HL-60 (cell line): ENCODE measurements at regions not wholly inside any gene's neighbourhood (a gene's known extent, or its start where the extent isn't known, plus 50 kb on each side); places are given as distances from the start of the nearest gene placed in this dataset.
"Not testable (repeated sequence)": the region's sequence is repeated elsewhere in the genome, so short reads cannot be mapped to it uniquely, and the experiment has no call there.

Experiments
- DNase-seq, 2 experiments: peaks; one replicate each; pipeline ENCODE4 v3.0.0-alpha.2; 2010 to 2020; ENCODE audit warnings: low read depth in 1 of 2, low spot score in 1 of 2
- H3K27ac ChIP-seq: fragments of 250-450 bp; sonication (Bioruptor Pico); replicated peaks from 2 replicates; pipeline ENCODE4 v1.5.1; 2020; ENCODE audit warnings: mild to moderate bottlenecking, moderate library complexity
- H3K27me3 ChIP-seq: fragments of 250-450 bp; sonication (Bioruptor Pico); 2 replicates; pipeline ENCODE4 v1.5.1; 2021; ENCODE audit warnings: mild to moderate bottlenecking, moderate library complexity; ENCODE audit not compliant: insufficient read depth, poor library complexity, severe bottlenecking
- H3K4me3 ChIP-seq: replicated peaks from 2 replicates; pipeline ENCODE4 v1.5.1; 2011; ENCODE audit warnings: mild to moderate bottlenecking, control low read depth, low read length; ENCODE audit not compliant: insufficient read depth
- GABPA ChIP-seq: IDR thresholded peaks from 2 replicates; pipeline ENCODE4 v1.6.1; 2012; ENCODE audit warnings: low read depth
- POLR2AphosphoS5 ChIP-seq: IDR thresholded peaks from 2 replicates; pipeline ENCODE4 v1.6.1; 2012; ENCODE audit warnings: low read depth
- SPI1 ChIP-seq: IDR thresholded peaks from 2 replicates; pipeline ENCODE4 v1.6.1; 2012; ENCODE audit warnings: low read depth, mild to moderate bottlenecking, borderline replicate concordance
- TF ChIP-seq, protein P1 (sequence below): IDR thresholded peaks from 2 replicates; pipeline ENCODE4 v1.6.1; 2012; ENCODE audit warnings: low read depth; ENCODE audit not compliant: insufficient replicate concordance
- TF ChIP-seq, protein P2 (sequence below): IDR thresholded peaks from one replicate; pipeline ENCODE4 v1.5.1; 2011; ENCODE audit warnings: low read length, control low read depth, inconsistent platforms; ENCODE audit not compliant: insufficient read depth

DNA sequence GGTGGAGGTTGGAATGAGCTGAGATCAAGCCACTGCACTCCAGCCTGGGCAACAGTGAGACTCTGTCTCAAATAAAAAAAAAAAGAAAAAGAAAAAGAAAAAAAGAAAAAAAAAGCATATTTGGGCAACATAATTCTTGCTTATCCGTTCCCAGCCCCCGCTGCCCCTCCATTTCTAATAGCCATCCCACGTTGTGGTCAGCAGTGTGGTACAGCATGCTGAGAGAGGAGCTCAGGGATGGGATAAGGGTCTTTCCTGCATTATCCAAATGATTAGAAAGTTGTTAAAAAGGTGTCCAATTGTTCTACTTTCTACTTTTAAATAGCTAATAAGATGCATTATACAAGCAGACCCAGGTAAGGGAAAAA is 104.9 kb upstream of the ZNF92 start:
- DNase-seq, result no peak
- H3K27me3 ChIP-seq, result peaks cover 22% of the 10 kb centered on the region
- no peak overlapping the region for H3K27ac ChIP-seq
- H3K4me3 ChIP-seq, result no peak overlapping the region
- TF ChIP-seq, protein P1, sequence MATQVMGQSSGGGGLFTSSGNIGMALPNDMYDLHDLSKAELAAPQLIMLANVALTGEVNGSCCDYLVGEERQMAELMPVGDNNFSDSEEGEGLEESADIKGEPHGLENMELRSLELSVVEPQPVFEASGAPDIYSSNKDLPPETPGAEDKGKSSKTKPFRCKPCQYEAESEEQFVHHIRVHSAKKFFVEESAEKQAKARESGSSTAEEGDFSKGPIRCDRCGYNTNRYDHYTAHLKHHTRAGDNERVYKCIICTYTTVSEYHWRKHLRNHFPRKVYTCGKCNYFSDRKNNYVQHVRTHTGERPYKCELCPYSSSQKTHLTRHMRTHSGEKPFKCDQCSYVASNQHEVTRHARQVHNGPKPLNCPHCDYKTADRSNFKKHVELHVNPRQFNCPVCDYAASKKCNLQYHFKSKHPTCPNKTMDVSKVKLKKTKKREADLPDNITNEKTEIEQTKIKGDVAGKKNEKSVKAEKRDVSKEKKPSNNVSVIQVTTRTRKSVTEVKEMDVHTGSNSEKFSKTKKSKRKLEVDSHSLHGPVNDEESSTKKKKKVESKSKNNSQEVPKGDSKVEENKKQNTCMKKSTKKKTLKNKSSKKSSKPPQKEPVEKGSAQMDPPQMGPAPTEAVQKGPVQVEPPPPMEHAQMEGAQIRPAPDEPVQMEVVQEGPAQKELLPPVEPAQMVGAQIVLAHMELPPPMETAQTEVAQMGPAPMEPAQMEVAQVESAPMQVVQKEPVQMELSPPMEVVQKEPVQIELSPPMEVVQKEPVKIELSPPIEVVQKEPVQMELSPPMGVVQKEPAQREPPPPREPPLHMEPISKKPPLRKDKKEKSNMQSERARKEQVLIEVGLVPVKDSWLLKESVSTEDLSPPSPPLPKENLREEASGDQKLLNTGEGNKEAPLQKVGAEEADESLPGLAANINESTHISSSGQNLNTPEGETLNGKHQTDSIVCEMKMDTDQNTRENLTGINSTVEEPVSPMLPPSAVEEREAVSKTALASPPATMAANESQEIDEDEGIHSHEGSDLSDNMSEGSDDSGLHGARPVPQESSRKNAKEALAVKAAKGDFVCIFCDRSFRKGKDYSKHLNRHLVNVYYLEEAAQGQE, result no peak
- TF ChIP-seq, protein P2, sequence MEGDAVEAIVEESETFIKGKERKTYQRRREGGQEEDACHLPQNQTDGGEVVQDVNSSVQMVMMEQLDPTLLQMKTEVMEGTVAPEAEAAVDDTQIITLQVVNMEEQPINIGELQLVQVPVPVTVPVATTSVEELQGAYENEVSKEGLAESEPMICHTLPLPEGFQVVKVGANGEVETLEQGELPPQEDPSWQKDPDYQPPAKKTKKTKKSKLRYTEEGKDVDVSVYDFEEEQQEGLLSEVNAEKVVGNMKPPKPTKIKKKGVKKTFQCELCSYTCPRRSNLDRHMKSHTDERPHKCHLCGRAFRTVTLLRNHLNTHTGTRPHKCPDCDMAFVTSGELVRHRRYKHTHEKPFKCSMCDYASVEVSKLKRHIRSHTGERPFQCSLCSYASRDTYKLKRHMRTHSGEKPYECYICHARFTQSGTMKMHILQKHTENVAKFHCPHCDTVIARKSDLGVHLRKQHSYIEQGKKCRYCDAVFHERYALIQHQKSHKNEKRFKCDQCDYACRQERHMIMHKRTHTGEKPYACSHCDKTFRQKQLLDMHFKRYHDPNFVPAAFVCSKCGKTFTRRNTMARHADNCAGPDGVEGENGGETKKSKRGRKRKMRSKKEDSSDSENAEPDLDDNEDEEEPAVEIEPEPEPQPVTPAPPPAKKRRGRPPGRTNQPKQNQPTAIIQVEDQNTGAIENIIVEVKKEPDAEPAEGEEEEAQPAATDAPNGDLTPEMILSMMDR, result no peak
- TF ChIP-seq POLR2AphosphoS5 (no peak), SPI1 (no peak), GABPA (no peak)

DNA sequence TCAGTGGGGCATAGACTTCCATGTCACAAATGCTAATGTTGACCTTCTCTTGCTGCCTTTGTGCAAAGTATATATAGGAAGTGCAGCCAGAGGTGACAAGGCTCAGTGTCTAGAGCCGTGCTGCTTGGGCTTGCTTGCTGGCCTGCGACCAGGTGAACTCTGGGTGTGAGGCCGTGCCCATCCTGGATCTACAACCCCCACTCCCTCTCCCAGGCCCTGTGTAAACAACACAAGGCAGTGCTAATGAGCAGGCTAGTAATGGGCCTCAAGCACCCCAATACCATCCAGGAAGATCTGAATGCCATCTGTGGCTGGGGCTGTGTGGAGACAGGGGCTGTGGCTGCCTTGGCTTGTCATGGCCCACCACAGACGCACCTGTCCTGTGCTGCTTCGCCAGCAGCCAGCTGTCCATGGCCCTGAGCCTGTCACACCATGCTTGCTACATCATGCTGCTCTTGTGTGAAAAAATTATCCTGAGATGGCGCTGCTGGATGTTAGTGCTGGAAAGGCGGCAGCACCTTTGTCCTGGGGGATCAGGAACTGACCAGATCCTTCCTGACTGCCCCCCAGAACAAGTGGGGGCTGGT is 107.6 kb upstream of the ZNF92 start:
- peaks cover 20% of the 10 kb centered on the region for H3K27me3 ChIP-seq
- no peak overlapping the region for H3K27ac ChIP-seq
- TF ChIP-seq, protein P1, result no peak
- TF ChIP-seq, protein P2, result no peak
- TF ChIP-seq POLR2AphosphoS5 (no peak), GABPA (no peak), SPI1 (no peak)
- no peak overlapping the region for H3K4me3 ChIP-seq
- no peak for DNase-seq

DNA sequence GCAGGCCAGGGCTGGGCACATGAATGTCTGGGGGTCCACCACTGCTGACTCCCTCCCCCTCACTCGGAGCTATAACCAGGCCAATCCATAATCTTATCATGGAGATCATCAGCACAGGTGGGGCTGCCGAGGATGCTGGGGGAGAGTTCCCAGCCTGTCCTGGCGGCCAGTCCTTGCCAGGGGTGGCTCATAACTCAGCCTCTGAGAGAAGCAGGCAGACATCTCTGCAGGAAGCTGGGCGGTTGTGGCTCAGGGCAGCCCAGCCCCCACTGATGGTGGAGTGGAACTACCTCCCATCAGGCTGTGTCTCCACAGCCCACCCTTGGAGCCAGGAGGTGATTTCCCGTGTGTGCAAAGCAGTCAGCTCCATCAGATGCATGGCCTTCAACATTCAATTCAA is 109.4 kb upstream of the ZNF92 start:
- Histone ChIP-seq H3K4me3 (no peak overlapping the region), H3K27me3 (peaks cover 5% of the 10 kb centered on the region), H3K27ac (no peak overlapping the region)
- no peak for DNase-seq
- TF ChIP-seq, protein P1, result no peak
- no peak for TF ChIP-seq POLR2AphosphoS5
- TF ChIP-seq, protein P2, result no peak
- no peak for TF ChIP-seq GABPA
- TF ChIP-seq SPI1, result no peak

DNA sequence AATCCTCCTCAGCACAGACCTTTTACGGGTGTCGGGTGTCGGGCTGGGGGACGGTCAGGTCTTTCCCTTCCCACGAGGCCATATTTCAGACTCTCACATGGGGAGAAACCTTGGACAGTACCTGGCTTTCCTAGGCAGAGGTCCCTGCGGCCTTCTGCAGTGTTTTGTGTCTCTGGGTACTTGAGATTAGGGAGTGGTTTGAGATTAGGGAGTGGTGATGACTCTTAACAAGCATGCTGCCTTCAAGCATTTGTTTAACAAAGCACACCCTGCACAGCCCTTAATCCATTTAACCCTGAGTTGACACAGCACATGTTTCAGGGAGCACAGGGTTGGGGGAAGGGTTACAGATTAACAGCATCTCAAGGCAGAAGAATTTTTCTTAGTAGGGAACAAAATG is 113.0 kb upstream of the ZNF92 start:
- H3K4me3 ChIP-seq, H3K27ac ChIP-seq, DNase-seq, H3K27me3 ChIP-seq: not testable (repeated sequence)

DNA sequence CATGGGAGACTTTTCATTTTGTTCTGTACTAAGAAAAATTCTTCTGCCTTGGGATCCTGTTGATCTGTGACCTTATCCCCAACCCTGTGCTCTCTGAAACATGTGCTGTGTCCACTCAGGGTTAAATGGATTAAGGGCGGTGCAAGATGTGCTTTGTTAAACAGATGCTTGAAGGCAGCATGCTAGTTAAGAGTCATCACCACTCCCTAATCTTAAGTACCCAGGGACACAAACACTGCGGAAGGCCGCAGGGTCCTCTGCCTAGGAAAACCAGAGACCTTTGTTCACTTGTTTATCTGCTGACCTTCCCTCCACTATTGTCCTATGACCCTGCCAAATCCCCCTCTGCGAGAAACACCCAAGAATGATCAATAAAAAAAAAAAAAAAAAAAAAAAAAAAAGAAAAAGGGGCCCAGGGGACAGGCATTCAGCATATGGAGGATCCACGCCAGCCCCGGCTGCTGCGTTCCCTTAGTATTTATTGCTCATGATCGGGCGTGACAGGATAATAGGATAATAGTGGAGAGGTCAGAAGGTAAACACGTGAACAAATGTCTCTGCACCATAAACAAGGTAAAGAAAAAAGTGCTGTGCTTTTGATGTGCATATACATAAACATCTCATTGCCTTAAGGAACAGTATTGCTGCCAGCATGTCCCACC is 113.7 kb upstream of the ZNF92 start:
- H3K4me3 ChIP-seq, H3K27ac ChIP-seq, H3K27me3 ChIP-seq, DNase-seq: not testable (repeated sequence)
